H1 (cell line): ENCODE measurements at regions not wholly inside any gene's neighbourhood (a gene's known extent, or its start where the extent isn't known, plus 50 kb on each side); places are given as distances from the start of the nearest gene placed in this dataset.

Source experiments
- JUND ChIP-seq: IDR thresholded peaks from 2 replicates; pipeline ENCODE4 v1.6.1; 2011; ENCODE audit warnings: mild to moderate bottlenecking, improper control_type of control experiment, low read length
- RAD21 ChIP-seq, 2 experiments: IDR thresholded peaks in 1 of 2; conservative IDR thresholded peaks in 1 of 2; 2 replicates each; pipeline ENCODE4 v1.6.1; 2011; ENCODE audit warnings: low read depth in 2 of 2, low read length in 2 of 2, improper control_type of control experiment in 1 of 2, inconsistent platforms in 1 of 2, mild to moderate bottlenecking in 1 of 2, moderate library complexity in 1 of 2
- SUZ12 ChIP-seq: fragments of 200-600 bp; sonication (generic); IDR thresholded peaks from 2 replicates; pipeline ENCODE4 v1.6.1; 2012; ENCODE audit warnings: mild to moderate bottlenecking, inconsistent platforms, low read length, moderate library complexity, mixed read lengths
- TF ChIP-seq, protein P1 (sequence below), 3 experiments: IDR thresholded peaks; 1 replicate in 2 of 3; 2 replicates in 1 of 3; pipeline versions ENCODE4 v1.5.1 to v1.6.1; 2011; ENCODE audit warnings: low read length in 3 of 3, mild to moderate bottlenecking in 3 of 3, inconsistent platforms in 2 of 3, low read depth in 1 of 3, moderate library complexity in 1 of 3; ENCODE audit not compliant: insufficient read depth in 1 of 3; ENCODE audit errors: control extremely low read depth in 1 of 3

DNA sequence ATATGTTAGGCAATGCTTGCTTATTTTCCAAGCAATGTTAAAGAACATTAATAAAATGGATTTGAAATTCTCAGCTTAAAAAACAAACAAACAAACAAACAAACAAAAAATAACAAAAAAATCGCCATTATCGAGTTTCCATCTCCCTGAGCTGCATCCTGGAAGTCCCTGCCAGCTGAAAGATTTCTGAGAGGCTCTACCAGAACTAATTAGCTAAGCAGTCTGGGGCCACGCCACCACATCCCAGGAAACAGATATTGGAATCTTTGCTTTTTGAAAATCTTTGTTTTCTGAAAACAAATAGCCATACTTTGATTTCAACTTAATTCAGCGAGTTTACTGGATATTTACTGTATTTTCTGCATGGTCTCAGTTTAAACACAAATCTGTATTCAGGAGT is 143.6 kb downstream of the LSMEM1 start:
- TF ChIP-seq RAD21 (IDR thresholded peaks at IDR 0.05 in 1 of 2, conservative IDR thresholded peaks at IDR 0.05 in 1 of 2; ENCODE audit: low read depth in 2 of 2, low read length in 2 of 2), result no peak
- TF ChIP-seq, protein P1, sequence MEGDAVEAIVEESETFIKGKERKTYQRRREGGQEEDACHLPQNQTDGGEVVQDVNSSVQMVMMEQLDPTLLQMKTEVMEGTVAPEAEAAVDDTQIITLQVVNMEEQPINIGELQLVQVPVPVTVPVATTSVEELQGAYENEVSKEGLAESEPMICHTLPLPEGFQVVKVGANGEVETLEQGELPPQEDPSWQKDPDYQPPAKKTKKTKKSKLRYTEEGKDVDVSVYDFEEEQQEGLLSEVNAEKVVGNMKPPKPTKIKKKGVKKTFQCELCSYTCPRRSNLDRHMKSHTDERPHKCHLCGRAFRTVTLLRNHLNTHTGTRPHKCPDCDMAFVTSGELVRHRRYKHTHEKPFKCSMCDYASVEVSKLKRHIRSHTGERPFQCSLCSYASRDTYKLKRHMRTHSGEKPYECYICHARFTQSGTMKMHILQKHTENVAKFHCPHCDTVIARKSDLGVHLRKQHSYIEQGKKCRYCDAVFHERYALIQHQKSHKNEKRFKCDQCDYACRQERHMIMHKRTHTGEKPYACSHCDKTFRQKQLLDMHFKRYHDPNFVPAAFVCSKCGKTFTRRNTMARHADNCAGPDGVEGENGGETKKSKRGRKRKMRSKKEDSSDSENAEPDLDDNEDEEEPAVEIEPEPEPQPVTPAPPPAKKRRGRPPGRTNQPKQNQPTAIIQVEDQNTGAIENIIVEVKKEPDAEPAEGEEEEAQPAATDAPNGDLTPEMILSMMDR (IDR thresholded peaks at IDR 0.05; ENCODE audit: control extremely low read depth in 1 of 3, insufficient read depth in 1 of 3, low read depth in 1 of 3, low read length in 3 of 3), result no peak
- no peak for TF ChIP-seq JUND
- no peak for TF ChIP-seq SUZ12
